Heart left ventricle (tissue), 16 donors: ENCODE measurements at regions not wholly inside any gene's neighbourhood (a gene's known extent, or its start where the extent isn't known, plus 50 kb on each side); places are given as distances from the start of the nearest gene placed in this dataset.

Experiments used
- ATAC-seq, 4 donors: fragments of 200-7000 bp; cut with Tn5 transposase; one replicate each; pipeline ENCODE4 v1.9.1; 2020 to 2022; ENCODE audit warnings: moderate library complexity in 4 of 4, mild to moderate bottlenecking in 3 of 4, moderate number of reproducible peaks in 1 of 4
- DNase-seq, 5 donors: peaks; one replicate each; pipeline ENCODE4 v3.0.0-alpha.2; 2020
- H3K27ac ChIP-seq, 12 donors: fragments of 200-600 bp; sonication (generic) in 4 of 12; one replicate each; pipeline versions ENCODE4 v1.5.0 to v1.8.0; 2016 to 2022; ENCODE audit warnings: mild to moderate bottlenecking in 2 of 12
- H3K27me3 ChIP-seq, 9 donors: fragments of 200-600 bp; sonication (generic) in 2 of 9; one replicate each; pipeline versions ENCODE4 v1.5.1 to v1.8.0; 2016 to 2022; ENCODE audit warnings: mild to moderate bottlenecking in 3 of 9
- H3K36me3 ChIP-seq, 9 donors: fragments of 200-600 bp; sonication (generic) in 2 of 9; one replicate each; pipeline versions ENCODE4 v1.5.0 to v1.8.0; 2018 to 2022; ENCODE audit warnings: mild to moderate bottlenecking in 2 of 9
- H3K4me1 ChIP-seq, 12 donors: fragments of 200-600 bp; sonication (generic) in 4 of 12; one replicate each; pipeline versions ENCODE4 v1.5.0 to v1.8.0; 2016 to 2022; ENCODE audit warnings: mild to moderate bottlenecking in 3 of 12
- H3K4me3 ChIP-seq, 12 donors: fragments of 200-600 bp; sonication (generic) in 4 of 12; one replicate each; pipeline versions ENCODE4 v1.5.0 to v1.8.0; 2017 to 2022; ENCODE audit warnings: mild to moderate bottlenecking in 9 of 12, moderate library complexity in 4 of 12
- H3K9me3 ChIP-seq, 12 donors: fragments of 200-600 bp; sonication (generic) in 4 of 12; one replicate each; pipeline versions ENCODE4 v1.5.0 to v1.8.0; 2016 to 2022; ENCODE audit warnings: mild to moderate bottlenecking in 1 of 12
- POLR2A ChIP-seq, 2 donors: fragments of 450-650 bp; IDR thresholded peaks; one replicate each; pipeline ENCODE4 v1.6.1; 2017; ENCODE audit warnings: antibody characterized with exemption in 2 of 2, mild to moderate bottlenecking in 2 of 2, moderate library complexity in 2 of 2
- WGBS, 4 donors: extraction: QIAGEN DNeasy Blood & Tissue Kit in 2 of 4; methylation state at CpG; one replicate each; pipeline versions ENCODE4 v1.1.5 to v1.1.7; 2013 to 2018; 5-methylcytosine and 5-hydroxymethylcytosine counted together
- intact Hi-C, 10 donors: fragments of 100-400 bp; cut with DNase I; formaldehyde crosslinking; loops; one replicate each; pipeline versions ENCODE4 v1.11.1 to v1.14.2; 2022
- TF ChIP-seq, protein P1 (sequence below), 12 donors: fragments of 200-600 bp; sonication (generic) in 4 of 12; IDR thresholded peaks; one replicate each; pipeline versions ENCODE4 v1.5.0 to v1.8.0; 2018 to 2022; ENCODE audit warnings: antibody characterized with exemption in 12 of 12, mild to moderate bottlenecking in 5 of 12
- donor health status: ischemic (EF 13 %, LVEDD 7.1; RV severe dilation, severe dysfunction).
- donor health status: healthy with polysubstance abuse.
- donor health status: DM: no; HTN: yes; CAD: no.
- donor health status: DM: no; HTN: no; CAD: no.
- donor health status: ischemic (EF 25% LVEDD 6.9; RV normal size, moderate dysfunction).
- donor health status: ischemic (EF 25% LVEDD 5.7; RV mildly dilated, moderate dysfunction).
- donor health status: healthy.
- donor health status: DM: yes; HTN: yes; CAD: no.
- donor health status: ischemic (EF 35%, LVEDD 5.7; RV mildly dilated, moderate dysfunction).
- donor health status: nonischemic (EF 11% LVEDD 7.7; RV severe dilation, severe dysfunction).
- donor health status: DM: yes; HTN: yes; CAD: no.
- donor health status: PGD.
- donor health status: ischemic (EF 29% LVEDD 5.4; RV normal size, mild dysfunction).
- donor health status: nonischemic (EF 23%, LVEDD 6.1; RV moderate dilation, normal function).

DNA sequence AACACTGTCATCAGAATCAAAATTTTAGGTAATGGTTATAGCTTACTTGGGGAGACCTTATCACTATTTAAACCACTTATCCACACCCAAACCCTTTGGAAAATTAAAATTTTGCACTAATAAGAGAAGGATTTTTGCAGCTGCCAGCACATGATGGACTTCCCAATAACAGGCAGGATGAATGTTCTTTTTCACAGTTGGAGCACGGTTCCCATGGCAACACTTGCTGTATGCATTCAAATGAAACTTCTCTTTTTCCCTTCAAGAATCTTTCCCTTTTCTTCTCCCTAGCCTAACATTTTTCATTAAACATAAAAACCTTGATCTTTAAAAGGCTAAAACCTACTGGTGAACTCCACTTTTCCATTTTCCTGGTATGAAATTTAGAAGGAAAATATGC, 768.2 kb downstream of the KCTD8 start:
- TF ChIP-seq POLR2A (IDR thresholded peaks at IDR 0.05) = no peak
- TF ChIP-seq, protein P1, sequence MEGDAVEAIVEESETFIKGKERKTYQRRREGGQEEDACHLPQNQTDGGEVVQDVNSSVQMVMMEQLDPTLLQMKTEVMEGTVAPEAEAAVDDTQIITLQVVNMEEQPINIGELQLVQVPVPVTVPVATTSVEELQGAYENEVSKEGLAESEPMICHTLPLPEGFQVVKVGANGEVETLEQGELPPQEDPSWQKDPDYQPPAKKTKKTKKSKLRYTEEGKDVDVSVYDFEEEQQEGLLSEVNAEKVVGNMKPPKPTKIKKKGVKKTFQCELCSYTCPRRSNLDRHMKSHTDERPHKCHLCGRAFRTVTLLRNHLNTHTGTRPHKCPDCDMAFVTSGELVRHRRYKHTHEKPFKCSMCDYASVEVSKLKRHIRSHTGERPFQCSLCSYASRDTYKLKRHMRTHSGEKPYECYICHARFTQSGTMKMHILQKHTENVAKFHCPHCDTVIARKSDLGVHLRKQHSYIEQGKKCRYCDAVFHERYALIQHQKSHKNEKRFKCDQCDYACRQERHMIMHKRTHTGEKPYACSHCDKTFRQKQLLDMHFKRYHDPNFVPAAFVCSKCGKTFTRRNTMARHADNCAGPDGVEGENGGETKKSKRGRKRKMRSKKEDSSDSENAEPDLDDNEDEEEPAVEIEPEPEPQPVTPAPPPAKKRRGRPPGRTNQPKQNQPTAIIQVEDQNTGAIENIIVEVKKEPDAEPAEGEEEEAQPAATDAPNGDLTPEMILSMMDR (IDR thresholded peaks at IDR 0.05) = no peak
- no peaks in the 10 kb centered on the region for H3K4me1 ChIP-seq
- no peak for ATAC-seq
- no peak overlapping the region for H3K27ac ChIP-seq
- intact Hi-C loops = no loop called here
- no peak for DNase-seq
- H3K9me3 ChIP-seq = peaks cover 0 to 3% (median 0%) of the 10 kb centered on the region in 12 donors
- WGBS, 4 donors = 71 to 87% (median 81%) methylated on average over 1 of the region's 1 CpG
- no peak overlapping the region for H3K4me3 ChIP-seq
- no peaks in the 10 kb centered on the region for H3K27me3 ChIP-seq
- no peaks in the 10 kb centered on the region for H3K36me3 ChIP-seq

DNA sequence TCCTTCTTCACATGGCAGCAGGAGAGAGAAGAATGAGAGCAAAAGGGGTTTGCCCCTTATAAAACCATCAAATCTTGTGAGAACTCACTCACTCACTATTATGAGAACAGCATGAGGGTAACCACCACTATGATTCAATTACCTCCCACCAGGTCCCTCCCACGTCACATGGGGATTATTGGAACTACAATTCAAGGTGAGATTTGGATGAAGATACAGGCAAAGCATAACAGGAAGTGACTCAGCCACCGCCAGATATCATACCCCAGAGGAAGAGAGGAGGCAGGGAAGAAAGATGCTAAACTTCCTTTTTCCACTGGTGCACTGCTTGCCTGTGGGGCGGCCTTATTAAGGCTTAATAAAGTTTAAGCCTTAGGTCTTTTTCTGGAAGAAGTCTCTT, 766.1 kb downstream of the KCTD8 start:
- DNase-seq (no peak), ATAC-seq (no peak)
- intact Hi-C loops = no loop called here
- no peak for TF ChIP-seq POLR2A (IDR thresholded peaks at IDR 0.05)
- TF ChIP-seq, protein P1 (IDR thresholded peaks at IDR 0.05) = no peak
- peaks cover 0 to 3% (median 0%) of the 10 kb centered on the region in 12 donors for H3K9me3 ChIP-seq
- no peaks in the 10 kb centered on the region for H3K36me3 ChIP-seq
- H3K4me3 ChIP-seq = no peak overlapping the region
- H3K27me3 ChIP-seq = no peaks in the 10 kb centered on the region
- H3K27ac ChIP-seq = no peak overlapping the region
- 40 to 56% (median 51%) methylated on average over 3 of the region's 3 CpGs for WGBS, 4 donors
- no peaks in the 10 kb centered on the region for H3K4me1 ChIP-seq

DNA sequence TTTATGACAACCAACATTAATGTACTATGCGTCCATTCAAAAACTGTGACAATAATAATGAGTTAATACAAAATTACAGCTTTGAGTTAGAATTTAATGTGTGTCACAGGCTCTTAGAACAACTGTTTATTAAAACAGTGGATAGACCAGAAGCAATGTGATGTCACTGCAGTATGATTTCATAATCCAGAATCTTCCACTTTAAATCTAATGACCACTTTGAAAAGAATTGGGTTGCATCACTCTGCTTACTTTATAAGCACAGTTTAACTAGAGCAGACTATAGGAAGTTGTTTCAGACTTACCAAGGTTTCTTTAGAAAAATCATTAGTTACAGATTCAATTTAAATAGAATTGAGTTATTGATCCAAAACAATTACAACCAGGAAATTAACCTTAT, 758.5 kb downstream of the KCTD8 start:
- WGBS, 4 donors = 92 to 96% (median 95%) methylated on average over 1 of the region's 1 CpG
- peaks cover 0 to 23% (median 3%) of the 10 kb centered on the region in 12 donors for H3K9me3 ChIP-seq
- no peak overlapping the region for H3K4me3 ChIP-seq
- no peaks in the 10 kb centered on the region for H3K4me1 ChIP-seq
- ATAC-seq (no peak), DNase-seq (no peak)
- no peak for TF ChIP-seq POLR2A (IDR thresholded peaks at IDR 0.05)
- TF ChIP-seq, protein P1 (IDR thresholded peaks at IDR 0.05) = no peak
- intact Hi-C loops = no loop called here
- no peaks in the 10 kb centered on the region for H3K27me3 ChIP-seq
- H3K27ac ChIP-seq = no peak overlapping the region
- no peaks in the 10 kb centered on the region for H3K36me3 ChIP-seq

DNA sequence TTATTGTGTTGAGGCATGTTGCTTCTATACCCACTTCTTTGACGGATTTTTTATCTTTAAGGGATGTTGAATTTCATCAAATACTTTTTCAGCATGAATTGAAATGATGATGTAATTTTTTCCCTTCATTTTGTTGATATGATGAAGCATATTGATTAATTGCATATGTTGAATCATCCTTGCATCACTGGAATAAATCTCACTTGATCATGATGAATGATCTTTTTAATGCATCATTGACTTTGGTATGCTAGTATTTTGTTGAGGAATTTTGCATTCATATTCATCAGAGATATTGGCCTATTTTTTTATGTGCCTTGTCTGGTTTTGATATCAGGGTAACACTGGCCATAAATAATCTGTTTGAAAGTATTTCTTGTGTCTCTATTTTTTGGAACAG, 754.7 kb downstream of the KCTD8 start:
- H3K36me3 ChIP-seq = no peaks in the 10 kb centered on the region
- ATAC-seq (no peak), DNase-seq (no peak)
- 26 to 35% (median 32%) methylated on average over 1 of the region's 1 CpG for WGBS, 4 donors
- H3K4me1 ChIP-seq = no peaks in the 10 kb centered on the region
- H3K9me3 ChIP-seq = peaks cover 0 to 31% (median 10%) of the 10 kb centered on the region in 12 donors
- intact Hi-C loops = no loop called here
- no peak overlapping the region for H3K27ac ChIP-seq
- TF ChIP-seq, protein P1 (IDR thresholded peaks at IDR 0.05) = no peak
- no peak for TF ChIP-seq POLR2A (IDR thresholded peaks at IDR 0.05)
- H3K4me3 ChIP-seq = no peak overlapping the region
- H3K27me3 ChIP-seq = no peaks in the 10 kb centered on the region
